ENCODE measurements at regions not wholly inside any gene's neighbourhood (a gene's known extent, or its start where the extent isn't known, plus 50 kb on each side); places are given as distances from the start of the nearest gene placed in this dataset.

DNA sequence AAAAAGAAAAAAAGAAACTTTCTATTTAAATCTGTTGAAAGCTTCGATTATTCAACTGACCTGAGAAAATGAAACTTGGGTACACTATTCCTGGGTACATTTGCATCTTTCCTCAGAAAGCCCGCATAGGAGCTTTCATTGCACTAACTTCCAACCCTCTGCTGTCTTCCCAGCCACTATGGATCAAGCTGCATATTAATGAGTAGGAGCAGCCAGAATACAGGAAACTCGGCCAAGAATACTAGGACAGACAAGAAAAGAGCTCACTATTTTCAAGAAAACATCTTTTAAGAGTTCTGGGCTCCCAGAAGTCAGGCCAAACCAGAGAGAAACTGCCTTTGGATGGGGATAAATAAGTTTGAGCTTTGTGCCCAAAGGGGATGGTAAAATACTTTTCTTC, 135.0 kb upstream of the CCDC28A start (continued):
- TF ChIP-seq, protein P1, sequence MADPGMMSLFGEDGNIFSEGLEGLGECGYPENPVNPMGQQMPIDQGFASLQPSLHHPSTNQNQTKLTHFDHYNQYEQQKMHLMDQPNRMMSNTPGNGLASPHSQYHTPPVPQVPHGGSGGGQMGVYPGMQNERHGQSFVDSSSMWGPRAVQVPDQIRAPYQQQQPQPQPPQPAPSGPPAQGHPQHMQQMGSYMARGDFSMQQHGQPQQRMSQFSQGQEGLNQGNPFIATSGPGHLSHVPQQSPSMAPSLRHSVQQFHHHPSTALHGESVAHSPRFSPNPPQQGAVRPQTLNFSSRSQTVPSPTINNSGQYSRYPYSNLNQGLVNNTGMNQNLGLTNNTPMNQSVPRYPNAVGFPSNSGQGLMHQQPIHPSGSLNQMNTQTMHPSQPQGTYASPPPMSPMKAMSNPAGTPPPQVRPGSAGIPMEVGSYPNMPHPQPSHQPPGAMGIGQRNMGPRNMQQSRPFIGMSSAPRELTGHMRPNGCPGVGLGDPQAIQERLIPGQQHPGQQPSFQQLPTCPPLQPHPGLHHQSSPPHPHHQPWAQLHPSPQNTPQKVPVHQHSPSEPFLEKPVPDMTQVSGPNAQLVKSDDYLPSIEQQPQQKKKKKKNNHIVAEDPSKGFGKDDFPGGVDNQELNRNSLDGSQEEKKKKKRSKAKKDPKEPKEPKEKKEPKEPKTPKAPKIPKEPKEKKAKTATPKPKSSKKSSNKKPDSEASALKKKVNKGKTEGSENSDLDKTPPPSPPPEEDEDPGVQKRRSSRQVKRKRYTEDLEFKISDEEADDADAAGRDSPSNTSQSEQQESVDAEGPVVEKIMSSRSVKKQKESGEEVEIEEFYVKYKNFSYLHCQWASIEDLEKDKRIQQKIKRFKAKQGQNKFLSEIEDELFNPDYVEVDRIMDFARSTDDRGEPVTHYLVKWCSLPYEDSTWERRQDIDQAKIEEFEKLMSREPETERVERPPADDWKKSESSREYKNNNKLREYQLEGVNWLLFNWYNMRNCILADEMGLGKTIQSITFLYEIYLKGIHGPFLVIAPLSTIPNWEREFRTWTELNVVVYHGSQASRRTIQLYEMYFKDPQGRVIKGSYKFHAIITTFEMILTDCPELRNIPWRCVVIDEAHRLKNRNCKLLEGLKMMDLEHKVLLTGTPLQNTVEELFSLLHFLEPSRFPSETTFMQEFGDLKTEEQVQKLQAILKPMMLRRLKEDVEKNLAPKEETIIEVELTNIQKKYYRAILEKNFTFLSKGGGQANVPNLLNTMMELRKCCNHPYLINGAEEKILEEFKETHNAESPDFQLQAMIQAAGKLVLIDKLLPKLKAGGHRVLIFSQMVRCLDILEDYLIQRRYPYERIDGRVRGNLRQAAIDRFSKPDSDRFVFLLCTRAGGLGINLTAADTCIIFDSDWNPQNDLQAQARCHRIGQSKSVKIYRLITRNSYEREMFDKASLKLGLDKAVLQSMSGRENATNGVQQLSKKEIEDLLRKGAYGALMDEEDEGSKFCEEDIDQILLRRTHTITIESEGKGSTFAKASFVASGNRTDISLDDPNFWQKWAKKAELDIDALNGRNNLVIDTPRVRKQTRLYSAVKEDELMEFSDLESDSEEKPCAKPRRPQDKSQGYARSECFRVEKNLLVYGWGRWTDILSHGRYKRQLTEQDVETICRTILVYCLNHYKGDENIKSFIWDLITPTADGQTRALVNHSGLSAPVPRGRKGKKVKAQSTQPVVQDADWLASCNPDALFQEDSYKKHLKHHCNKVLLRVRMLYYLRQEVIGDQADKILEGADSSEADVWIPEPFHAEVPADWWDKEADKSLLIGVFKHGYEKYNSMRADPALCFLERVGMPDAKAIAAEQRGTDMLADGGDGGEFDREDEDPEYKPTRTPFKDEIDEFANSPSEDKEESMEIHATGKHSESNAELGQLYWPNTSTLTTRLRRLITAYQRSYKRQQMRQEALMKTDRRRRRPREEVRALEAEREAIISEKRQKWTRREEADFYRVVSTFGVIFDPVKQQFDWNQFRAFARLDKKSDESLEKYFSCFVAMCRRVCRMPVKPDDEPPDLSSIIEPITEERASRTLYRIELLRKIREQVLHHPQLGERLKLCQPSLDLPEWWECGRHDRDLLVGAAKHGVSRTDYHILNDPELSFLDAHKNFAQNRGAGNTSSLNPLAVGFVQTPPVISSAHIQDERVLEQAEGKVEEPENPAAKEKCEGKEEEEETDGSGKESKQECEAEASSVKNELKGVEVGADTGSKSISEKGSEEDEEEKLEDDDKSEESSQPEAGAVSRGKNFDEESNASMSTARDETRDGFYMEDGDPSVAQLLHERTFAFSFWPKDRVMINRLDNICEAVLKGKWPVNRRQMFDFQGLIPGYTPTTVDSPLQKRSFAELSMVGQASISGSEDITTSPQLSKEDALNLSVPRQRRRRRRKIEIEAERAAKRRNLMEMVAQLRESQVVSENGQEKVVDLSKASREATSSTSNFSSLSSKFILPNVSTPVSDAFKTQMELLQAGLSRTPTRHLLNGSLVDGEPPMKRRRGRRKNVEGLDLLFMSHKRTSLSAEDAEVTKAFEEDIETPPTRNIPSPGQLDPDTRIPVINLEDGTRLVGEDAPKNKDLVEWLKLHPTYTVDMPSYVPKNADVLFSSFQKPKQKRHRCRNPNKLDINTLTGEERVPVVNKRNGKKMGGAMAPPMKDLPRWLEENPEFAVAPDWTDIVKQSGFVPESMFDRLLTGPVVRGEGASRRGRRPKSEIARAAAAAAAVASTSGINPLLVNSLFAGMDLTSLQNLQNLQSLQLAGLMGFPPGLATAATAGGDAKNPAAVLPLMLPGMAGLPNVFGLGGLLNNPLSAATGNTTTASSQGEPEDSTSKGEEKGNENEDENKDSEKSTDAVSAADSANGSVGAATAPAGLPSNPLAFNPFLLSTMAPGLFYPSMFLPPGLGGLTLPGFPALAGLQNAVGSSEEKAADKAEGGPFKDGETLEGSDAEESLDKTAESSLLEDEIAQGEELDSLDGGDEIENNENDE (IDR thresholded peaks at IDR 0.05; ENCODE audit: insufficient replicate concordance, low read length), result no peak
- TF ChIP-seq CTBP2 (IDR thresholded peaks at IDR 0.05; ENCODE audit: borderline replicate concordance, insufficient read depth, insufficient read length, low read length) (no peak), SUZ12 (IDR thresholded peaks at IDR 0.05; ENCODE audit: low read length) (no peak), CEBPB (IDR thresholded peaks at IDR 0.05; ENCODE audit: low read depth, low read length) (no peak), CBX8 (IDR thresholded peaks at IDR 0.05; ENCODE audit: borderline replicate concordance, low read depth, low read length) (no peak)
